Upper lobe of left lung (tissue), 4 donors: ENCODE measurements at regions not wholly inside any gene's neighbourhood (a gene's known extent, or its start where the extent isn't known, plus 50 kb on each side); places are given as distances from the start of the nearest gene placed in this dataset.

Experiments
- POLR2A ChIP-seq, 4 donors: fragments of 450-650 bp; IDR thresholded peaks; one replicate each; pipeline ENCODE4 v1.5.1; 2016 to 2017; ENCODE audit warnings: antibody characterized with exemption in 4 of 4, mild to moderate bottlenecking in 2 of 4
- POLR2AphosphoS5 ChIP-seq, 2 donors: sonication (generic); formaldehyde crosslinking; IDR thresholded peaks; one replicate each; pipeline ENCODE4 v1.5.1; 2017; ENCODE audit warnings: antibody characterized with exemption in 2 of 2
- TF ChIP-seq, protein P1 (sequence below), 6 experiments: fragments of 450-650 bp in 4 of 6; fragments of 200-600 bp in 2 of 6; sonication (generic) in 2 of 6; IDR thresholded peaks; one replicate each; pipeline ENCODE4 v1.5.1; 2016 to 2019; ENCODE audit warnings: antibody characterized with exemption in 6 of 6

DNA sequence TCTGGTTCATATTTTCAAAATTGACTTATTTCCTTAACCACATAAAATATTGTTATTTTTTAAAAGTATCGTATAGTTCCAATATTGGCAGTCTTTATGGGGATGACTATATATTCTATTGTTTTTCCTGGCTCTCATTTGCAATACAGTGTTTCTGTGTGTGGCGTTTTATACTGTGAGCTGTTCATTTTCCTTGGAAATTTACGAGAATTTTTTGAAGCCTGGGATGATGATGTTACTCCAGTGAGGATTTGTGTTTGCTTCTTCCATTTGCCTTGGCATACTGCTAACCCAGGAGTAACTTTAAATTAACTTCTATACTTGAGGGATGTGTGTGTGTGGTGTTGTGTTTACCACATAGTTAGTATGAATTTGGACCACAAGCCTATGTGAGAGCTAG is 95.2 kb downstream of the NR1D2 start:
- TF ChIP-seq, protein P1, sequence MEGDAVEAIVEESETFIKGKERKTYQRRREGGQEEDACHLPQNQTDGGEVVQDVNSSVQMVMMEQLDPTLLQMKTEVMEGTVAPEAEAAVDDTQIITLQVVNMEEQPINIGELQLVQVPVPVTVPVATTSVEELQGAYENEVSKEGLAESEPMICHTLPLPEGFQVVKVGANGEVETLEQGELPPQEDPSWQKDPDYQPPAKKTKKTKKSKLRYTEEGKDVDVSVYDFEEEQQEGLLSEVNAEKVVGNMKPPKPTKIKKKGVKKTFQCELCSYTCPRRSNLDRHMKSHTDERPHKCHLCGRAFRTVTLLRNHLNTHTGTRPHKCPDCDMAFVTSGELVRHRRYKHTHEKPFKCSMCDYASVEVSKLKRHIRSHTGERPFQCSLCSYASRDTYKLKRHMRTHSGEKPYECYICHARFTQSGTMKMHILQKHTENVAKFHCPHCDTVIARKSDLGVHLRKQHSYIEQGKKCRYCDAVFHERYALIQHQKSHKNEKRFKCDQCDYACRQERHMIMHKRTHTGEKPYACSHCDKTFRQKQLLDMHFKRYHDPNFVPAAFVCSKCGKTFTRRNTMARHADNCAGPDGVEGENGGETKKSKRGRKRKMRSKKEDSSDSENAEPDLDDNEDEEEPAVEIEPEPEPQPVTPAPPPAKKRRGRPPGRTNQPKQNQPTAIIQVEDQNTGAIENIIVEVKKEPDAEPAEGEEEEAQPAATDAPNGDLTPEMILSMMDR (IDR thresholded peaks at IDR 0.05) = no peak
- TF ChIP-seq POLR2AphosphoS5 (IDR thresholded peaks at IDR 0.05) = no peak
- TF ChIP-seq POLR2A (IDR thresholded peaks at IDR 0.05) = no peak
